ENCODE measurements at regions not wholly inside any gene's neighbourhood (a gene's known extent, or its start where the extent isn't known, plus 50 kb on each side); places are given as distances from the start of the nearest gene placed in this dataset.

DNA sequence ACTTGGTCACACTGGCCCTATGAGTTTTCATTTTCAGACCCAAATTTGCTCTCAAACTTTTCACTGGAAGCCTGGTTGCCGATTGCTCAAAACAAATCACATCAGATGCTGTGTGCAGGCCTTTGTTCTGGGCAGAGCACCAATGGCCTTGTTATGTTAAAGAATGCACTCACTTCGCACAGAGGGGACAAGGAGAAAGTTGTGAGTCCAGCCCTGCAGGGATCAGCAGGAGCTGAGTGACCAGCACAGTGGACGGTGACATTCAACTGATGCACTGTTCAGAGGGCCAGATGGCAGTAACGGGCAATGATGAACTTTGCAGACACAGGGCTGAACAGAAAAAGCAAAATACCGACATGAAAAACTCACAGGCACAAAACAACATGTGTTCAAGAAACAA lies 86.1 kb downstream of the BARX1 start:
- H3K4me3 ChIP-seq (ENCODE audit: low read length), result no peak overlapping the region
- H3K4me1 ChIP-seq (ENCODE audit: low read length), result no peaks in the 10 kb centered on the region
- TF ChIP-seq, protein P1, sequence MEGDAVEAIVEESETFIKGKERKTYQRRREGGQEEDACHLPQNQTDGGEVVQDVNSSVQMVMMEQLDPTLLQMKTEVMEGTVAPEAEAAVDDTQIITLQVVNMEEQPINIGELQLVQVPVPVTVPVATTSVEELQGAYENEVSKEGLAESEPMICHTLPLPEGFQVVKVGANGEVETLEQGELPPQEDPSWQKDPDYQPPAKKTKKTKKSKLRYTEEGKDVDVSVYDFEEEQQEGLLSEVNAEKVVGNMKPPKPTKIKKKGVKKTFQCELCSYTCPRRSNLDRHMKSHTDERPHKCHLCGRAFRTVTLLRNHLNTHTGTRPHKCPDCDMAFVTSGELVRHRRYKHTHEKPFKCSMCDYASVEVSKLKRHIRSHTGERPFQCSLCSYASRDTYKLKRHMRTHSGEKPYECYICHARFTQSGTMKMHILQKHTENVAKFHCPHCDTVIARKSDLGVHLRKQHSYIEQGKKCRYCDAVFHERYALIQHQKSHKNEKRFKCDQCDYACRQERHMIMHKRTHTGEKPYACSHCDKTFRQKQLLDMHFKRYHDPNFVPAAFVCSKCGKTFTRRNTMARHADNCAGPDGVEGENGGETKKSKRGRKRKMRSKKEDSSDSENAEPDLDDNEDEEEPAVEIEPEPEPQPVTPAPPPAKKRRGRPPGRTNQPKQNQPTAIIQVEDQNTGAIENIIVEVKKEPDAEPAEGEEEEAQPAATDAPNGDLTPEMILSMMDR (IDR thresholded peaks at IDR 0.05; ENCODE audit: low read depth, low read length), result no peak
- no peak for TF ChIP-seq EZH2phosphoT487 (IDR thresholded peaks at IDR 0.05; ENCODE audit: low read depth)
- no peak overlapping the region for H3K27ac ChIP-seq (ENCODE audit: low read length)
- H3K36me3 ChIP-seq (replicated peaks; ENCODE audit: low read depth, low read length), result no peaks in the 10 kb centered on the region
- no peak overlapping the region for H2AFZ ChIP-seq (ENCODE audit: low read depth, low read length)
- no peak overlapping the region for H3K4me2 ChIP-seq (ENCODE audit: low read length)
- no peaks in the 10 kb centered on the region for H3K79me2 ChIP-seq (ENCODE audit: low read length)
- no peaks in the 10 kb centered on the region for H3K27me3 ChIP-seq (ENCODE audit: low read depth, low read length)
- no peak overlapping the region for H3K9ac ChIP-seq (ENCODE audit: low read length)
- H4K20me1 ChIP-seq (ENCODE audit: insufficient read depth, low read length), result no peaks in the 10 kb centered on the region
- H3K9me3 ChIP-seq (ENCODE audit: insufficient read depth, low read length), result peaks cover 2% of the 10 kb centered on the region; the same call in 1 of the 2 replicates

DNA sequence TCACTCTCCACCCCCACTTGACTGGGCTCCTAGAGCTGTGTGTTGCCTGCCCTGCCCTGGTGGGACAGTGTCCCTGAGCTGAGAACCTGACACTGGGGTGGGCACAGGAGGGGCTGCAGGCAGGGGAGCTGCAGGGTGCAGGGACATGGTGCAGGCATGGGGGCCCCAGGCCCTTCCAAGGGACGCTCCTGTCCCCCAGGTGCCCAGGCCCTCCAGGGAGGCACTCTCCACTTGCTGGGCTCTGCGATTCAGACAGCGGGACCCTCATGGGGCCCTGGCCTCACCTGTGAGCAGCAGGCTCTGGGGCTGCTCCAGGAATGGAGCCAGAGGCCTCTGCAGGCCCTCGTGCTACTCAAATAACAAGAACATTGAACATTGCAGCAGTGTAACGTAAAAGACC lies 89.4 kb downstream of the BARX1 start:
- Histone ChIP-seq H3K79me2 (ENCODE audit: low read length) (no peaks in the 10 kb centered on the region), H2AFZ (ENCODE audit: low read depth, low read length) (no peak overlapping the region), H3K4me1 (ENCODE audit: low read length) (no peaks in the 10 kb centered on the region), H3K27me3 (ENCODE audit: low read depth, low read length) (no peaks in the 10 kb centered on the region), H3K27ac (ENCODE audit: low read length) (no peak overlapping the region), H3K9ac (ENCODE audit: low read length) (no peak overlapping the region), H3K4me2 (ENCODE audit: low read length) (no peak overlapping the region), H3K36me3 (replicated peaks; ENCODE audit: low read depth, low read length) (no peaks in the 10 kb centered on the region), H3K9me3 (ENCODE audit: insufficient read depth, low read length) (no peaks in the 10 kb centered on the region), H4K20me1 (ENCODE audit: insufficient read depth, low read length) (no peaks in the 10 kb centered on the region), H3K4me3 (ENCODE audit: low read length) (no peak overlapping the region)
- no peak for TF ChIP-seq EZH2phosphoT487 (IDR thresholded peaks at IDR 0.05; ENCODE audit: low read depth)
- TF ChIP-seq, protein P1 (IDR thresholded peaks at IDR 0.05; ENCODE audit: low read depth, low read length), result no peak

DNA sequence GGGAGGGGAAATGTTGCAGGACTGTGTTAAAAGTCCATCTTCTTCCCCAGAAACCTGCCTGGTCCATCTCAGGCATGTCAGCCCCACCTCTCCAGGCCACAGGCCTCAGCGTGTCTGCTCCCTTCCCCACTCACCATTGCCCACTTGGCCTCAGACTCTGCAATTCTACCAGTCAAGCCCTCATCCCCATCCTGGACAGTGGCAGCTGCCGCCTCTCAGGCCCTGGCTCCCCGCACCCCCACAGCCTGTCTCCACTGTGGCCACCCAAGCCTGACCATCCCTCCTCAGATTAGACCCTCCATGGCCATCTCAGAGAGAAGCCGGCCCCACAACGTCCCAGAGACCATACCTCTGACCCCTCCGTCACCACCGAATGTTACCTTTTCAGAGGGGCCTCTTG lies 89.9 kb downstream of the BARX1 start:
- Histone ChIP-seq H3K4me2 (ENCODE audit: low read length) (no peak overlapping the region), H3K9ac (ENCODE audit: low read length) (no peak overlapping the region), H3K79me2 (ENCODE audit: low read length) (no peaks in the 10 kb centered on the region), H3K36me3 (replicated peaks; ENCODE audit: low read depth, low read length) (no peaks in the 10 kb centered on the region), H3K27me3 (ENCODE audit: low read depth, low read length) (no peaks in the 10 kb centered on the region), H4K20me1 (ENCODE audit: insufficient read depth, low read length) (no peaks in the 10 kb centered on the region), H2AFZ (ENCODE audit: low read depth, low read length) (no peak overlapping the region), H3K4me3 (ENCODE audit: low read length) (no peak overlapping the region), H3K27ac (ENCODE audit: low read length) (no peak overlapping the region), H3K9me3 (ENCODE audit: insufficient read depth, low read length) (no peaks in the 10 kb centered on the region), H3K4me1 (ENCODE audit: low read length) (no peaks in the 10 kb centered on the region)
- no peak for TF ChIP-seq EZH2phosphoT487 (IDR thresholded peaks at IDR 0.05; ENCODE audit: low read depth)
- TF ChIP-seq, protein P1 (IDR thresholded peaks at IDR 0.05; ENCODE audit: low read depth, low read length), result no peak

DNA sequence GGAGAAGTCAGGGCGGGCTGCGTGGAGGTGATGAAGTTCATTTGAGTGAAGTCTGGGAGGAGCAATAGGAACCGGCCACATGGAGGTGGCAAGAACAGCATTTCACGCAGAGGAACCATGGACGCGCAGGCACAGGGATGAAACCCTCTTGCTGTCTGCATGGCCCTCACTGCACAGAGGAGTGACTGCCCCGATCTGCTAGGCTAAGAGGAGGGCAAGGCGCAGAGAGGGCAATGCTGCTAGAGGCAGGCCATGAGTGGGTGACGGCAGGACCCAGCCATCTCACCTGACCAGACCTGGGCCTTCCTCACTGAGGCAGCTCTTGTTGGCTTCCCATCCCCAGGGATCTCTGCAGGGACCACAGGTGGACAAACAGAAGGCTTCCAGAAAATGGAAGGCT lies 90.3 kb downstream of the BARX1 start:
- H3K27ac ChIP-seq (ENCODE audit: low read length), result no peak overlapping the region
- H3K4me3 ChIP-seq (ENCODE audit: low read length), result no peak overlapping the region
- H4K20me1 ChIP-seq (ENCODE audit: insufficient read depth, low read length), result no peaks in the 10 kb centered on the region
- H3K27me3 ChIP-seq (ENCODE audit: low read depth, low read length), result no peaks in the 10 kb centered on the region
- no peaks in the 10 kb centered on the region for H3K36me3 ChIP-seq (replicated peaks; ENCODE audit: low read depth, low read length)
- no peaks in the 10 kb centered on the region for H3K79me2 ChIP-seq (ENCODE audit: low read length)
- H3K4me2 ChIP-seq (ENCODE audit: low read length), result no peak overlapping the region
- H3K4me1 ChIP-seq (ENCODE audit: low read length), result no peaks in the 10 kb centered on the region
- TF ChIP-seq, protein P1 (IDR thresholded peaks at IDR 0.05; ENCODE audit: low read depth, low read length), result no peak
- no peak for TF ChIP-seq EZH2phosphoT487 (IDR thresholded peaks at IDR 0.05; ENCODE audit: low read depth)
- H3K9me3 ChIP-seq (ENCODE audit: insufficient read depth, low read length), result no peaks in the 10 kb centered on the region
- H3K9ac ChIP-seq (ENCODE audit: low read length), result no peak overlapping the region
- H2AFZ ChIP-seq (ENCODE audit: low read depth, low read length), result no peak overlapping the region
